Activated CD8-positive, alpha-beta memory T cell treated with anti-CD3 and anti-CD28 coated beads, Interleukin-2, amount 50 U/mL, for 24 hours (primary cell): ENCODE measurements at regions not wholly inside any gene's neighbourhood (a gene's known extent, or its start where the extent isn't known, plus 50 kb on each side); places are given as distances from the start of the nearest gene placed in this dataset.

ENCODE experiments used
- DNase-seq: peaks from one replicate; pipeline ENCODE4 v3.0.0-alpha.2; 2020; ENCODE audit errors: extremely low read depth

DNA sequence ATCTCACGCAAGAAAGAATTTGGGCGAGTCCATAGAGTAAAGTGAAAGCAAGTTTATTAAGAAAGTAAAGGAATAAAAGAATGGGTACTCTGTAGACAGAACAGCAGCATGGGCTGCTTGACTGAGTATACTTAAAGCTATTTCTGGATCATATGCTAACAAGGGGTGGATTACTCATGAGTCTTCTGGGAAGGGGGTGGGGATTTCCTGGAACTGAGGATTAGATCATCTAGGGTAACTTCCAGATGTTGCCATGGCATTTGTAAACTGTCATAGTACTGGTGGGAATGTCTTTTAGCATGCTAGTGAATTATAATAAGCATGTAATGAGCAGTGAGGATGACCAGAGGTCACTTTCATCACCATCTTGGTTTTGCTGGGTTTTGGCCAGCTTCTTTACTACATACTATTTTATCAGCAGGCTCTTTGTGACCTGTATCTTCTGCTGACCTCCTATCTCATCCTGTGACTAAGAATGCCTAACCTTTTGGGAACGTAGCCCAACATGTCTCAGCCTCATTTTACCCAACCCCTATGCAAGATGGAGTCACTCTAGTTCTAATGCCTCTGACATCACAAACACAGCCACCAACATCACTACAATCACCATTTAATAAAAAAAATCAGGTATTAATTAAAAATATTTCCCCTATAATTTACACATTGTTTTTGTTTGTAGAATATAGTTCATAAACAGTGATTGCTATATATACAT, 890.7 kb upstream of the EPHA6 start:
- no peak for DNase-seq

DNA sequence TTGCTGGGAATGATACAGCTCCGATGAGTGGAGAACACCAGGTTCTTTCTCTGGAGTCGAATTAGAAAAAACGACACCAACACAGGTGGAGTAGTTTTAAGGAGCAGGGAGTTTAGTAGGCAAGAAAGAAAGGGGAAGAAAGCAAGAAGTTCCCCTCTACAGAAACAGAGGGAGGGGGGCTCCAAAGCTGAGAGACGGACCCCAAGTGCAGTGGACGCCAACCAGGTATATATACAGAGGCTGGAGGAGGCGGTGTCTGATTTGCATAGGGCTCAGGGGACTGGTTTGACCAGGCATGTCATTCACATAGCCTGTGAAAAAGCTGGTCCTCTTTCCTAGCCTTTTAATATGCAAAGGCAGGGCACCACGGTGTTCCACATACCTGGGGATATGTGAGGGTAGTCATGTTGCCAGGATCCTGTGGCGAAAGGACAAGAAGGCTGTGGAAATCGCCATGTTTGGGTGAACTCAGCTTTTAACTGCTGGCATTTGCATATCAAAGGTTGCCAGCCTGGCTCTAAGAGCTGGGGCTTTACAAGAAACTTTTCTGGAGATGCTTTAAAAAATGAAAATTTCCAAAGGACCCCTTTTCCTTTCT, 887.4 kb upstream of the EPHA6 start:
- DNase-seq = no peak

DNA sequence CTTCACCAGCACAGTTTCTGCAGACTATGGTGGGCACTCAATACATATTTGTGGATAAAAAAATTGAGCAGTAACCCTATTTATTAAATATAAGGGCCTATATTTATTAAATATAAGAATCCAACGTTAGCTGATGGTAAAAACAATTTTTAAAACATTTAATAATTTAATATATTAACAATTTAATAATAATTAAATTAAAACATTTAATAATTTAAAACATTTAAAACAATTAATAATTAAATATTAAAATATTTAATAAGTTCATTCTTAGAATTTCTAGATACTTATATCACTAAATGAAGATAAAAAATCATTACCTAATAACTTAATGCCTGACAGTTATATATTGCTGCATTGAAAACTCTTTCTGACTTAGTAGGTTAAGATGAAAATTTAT, 880.2 kb upstream of the EPHA6 start:
- DNase-seq = no peak

DNA sequence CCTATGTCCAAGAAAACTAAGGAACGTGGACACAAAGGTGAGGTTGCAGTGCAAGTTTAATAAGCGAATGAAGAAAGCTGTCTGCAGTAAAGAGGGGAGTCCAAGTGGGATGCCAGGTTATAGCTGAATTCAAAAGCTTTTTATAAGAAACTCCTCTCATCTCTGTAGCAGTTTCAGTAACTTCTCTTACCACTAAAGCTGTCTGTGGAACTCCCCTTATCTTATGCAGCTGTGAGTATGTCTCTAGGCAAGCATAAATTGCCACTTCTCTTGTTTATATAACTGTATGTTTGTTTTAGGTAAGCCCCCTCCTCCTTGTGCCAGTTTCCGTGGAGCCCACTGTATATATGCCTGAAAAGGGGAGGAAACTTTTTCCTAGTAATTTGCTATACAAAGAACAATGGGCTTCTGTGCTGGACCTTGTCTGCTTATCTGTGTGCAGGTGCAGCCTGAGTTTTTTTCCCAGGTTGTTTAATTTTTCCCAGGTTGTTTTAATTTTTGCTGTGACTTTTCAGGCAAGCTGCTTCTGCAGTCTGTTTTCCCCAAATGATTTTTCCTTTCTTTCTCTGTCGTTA, 875.1 kb upstream of the EPHA6 start:
- no peak for DNase-seq

DNA sequence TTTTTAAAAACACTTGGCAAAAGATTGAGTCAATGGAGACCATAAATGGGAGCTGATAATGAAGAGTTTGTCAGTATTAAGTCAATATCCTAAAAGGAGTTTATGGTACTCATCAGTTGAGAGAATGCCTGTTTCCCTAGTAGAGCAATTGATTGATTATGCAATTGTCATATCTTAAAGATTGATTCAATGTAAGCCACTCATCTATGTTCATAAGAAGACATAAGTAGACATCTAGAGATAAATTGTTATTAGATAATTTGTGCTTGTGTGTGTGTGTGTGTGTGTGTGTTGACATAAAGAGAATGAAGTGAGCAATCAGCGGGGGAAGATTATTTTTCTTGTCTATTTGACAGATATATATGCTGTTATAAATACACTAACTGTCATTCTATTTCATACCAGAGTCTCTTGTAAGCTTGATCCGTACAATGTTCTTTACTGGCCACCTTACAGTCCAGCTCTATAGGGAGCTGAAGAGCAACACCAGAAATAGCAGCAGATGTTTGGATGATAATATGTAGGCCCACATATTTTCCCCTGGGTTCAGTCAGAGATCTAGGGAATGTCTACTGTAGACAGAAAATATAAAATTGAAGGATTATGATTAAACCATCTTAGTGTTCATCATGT, 848.6 kb upstream of the EPHA6 start:
- no peak for DNase-seq

DNA sequence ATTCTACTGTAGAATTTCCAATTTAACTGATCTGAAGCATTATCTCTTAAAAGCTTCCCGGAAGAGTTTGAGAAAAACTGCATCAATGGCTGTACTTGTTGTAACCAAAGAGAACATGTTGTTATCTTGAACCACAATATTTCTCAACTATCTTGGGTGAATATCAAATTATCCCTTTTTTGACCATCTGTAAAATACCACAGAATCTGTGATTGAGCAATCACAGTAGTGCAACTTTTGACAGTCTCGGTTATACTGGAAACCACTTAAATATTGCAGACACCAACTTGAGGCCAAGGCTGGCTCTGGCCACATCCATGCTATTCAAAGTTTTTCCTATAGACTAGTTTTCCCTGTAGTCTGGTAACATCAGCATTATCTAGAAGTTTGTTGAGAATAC, 842.8 kb upstream of the EPHA6 start:
- no peak for DNase-seq

DNA sequence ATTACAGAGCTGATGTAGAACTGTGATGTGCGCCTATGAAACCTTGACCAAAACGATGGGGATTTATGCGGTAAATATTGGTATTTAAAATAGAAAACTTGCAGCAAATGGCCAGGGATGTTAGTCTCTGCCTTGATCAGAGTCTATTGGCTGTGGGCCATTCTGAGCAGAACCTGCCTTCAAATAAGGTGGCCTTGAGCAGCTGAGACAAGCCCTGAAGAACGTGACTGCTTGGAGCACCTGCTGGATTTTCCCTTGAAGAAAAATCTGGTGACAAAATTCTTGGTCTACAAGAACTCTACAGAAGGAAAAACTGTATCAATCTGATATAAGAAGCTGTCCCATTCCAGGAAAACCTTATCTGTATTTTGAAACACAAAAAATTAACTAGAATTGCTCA, 820.1 kb upstream of the EPHA6 start:
- DNase-seq = no peak

DNA sequence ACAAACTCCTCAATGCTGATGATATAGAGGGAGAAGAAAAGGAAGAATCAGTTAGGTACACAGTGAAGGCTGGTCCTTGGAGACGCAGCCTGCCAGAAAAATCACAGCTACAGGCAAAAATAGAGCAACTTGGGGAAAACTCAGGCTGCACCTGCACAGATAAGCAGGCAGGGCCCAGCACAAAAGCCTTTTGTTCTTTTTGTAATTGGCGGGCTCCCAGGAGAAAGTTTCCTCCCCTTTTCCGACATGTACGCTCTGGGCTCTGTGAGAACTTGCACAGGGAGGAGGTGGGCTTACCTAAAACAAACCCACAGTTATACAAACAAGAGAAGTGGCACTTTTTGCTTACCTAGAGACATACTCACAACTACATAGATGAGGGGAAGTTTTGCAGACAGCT, 813.4 kb upstream of the EPHA6 start:
- DNase-seq = no peak

DNA sequence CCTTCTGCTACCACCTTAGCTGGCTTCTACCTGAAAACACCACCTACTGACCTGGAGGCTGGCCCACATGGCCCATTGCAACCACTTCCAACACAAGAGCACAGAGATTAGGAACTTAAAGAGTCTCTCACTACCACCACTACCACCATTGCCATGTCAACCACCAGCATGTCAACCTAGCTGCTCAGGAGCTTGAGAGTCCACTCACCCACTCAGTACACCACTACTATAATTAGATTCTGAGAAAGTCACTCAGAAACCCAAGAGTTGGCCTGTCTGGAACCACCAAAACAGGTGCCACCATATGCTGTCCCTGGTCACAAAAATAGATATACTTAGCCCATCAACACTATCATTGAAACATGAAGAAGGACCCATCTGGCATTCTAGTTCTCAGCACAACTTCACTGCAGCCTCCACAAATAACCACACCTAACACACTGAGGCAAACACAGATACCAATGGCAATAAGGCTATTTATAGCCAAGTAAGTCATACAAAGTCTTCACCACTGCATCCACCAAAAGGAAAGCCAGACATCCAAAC, 806.7 kb upstream of the EPHA6 start:
- no peak for DNase-seq

DNA sequence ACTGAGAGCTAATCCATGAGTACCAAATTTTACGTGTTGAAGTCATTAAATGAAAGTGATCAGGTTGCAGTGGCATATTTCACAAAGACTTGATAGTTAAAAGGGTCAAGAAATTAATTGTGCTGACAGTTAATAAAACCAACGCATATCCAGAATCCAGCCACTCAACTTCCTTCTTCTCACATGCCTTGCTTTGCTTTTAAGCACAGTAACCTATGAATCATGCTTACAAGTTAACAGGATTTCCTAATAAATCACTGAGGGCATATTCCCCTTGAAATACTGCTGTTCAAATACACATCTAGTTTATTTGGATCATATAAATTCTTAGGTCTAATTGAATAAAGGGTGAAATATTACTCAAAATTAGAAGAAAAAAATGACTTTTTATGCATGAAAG, 801.5 kb upstream of the EPHA6 start:
- no peak for DNase-seq

DNA sequence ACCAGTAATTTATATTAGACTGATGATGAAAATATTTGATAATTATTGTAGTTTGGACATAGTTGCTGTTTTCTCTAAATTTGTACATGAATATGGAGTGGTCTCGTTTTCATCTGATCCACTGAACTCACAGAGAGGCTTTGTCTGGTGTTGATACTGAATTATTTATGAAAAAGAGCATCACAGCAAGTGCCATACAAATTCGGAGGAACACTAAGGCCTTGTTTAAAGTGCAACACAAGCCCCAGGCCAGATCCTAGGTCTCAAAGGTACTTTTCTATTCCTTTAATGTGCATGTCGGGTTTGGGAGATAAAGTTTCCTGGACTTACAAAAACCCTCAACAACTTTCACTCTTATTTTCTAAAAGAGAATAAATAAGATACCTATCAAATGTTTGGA, 796.8 kb upstream of the EPHA6 start:
- no peak for DNase-seq

DNA sequence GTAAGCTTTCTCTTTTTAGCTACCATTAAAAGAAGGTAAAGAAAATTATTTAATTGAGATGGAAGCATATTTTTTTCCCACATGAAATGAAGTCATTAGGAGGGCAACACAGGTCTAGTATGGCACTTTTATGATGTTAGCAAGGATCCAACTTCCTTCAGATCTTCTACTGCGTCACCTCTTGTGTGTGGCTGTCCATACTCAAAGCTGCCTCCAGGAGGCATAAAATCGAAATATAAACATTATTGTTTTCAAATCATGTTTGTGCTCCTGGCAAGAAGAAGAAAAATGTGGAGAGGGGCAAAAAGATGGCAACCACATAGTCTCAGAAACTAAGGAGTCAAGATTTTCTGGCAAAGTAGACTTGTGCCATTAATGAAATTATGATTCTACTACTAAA, 791.7 kb upstream of the EPHA6 start:
- no peak for DNase-seq

DNA sequence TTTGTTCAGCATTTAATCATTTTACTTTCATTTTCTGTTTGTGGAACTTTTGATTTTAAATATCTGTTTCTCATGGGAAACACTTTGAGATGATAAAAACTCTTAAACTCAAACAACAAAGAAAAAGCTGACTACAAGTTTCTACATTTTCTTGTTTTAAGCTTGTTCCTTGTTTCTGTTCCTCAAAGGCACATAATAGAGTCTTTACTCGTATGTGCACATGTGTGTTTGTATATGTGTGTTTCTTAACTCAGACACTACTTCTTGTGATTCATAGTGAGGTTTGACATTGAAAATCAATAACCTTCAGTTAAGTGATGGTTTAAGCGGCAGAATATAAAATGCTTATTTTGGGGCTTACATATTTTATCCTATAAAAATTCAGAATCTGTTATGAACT, 786.7 kb upstream of the EPHA6 start:
- DNase-seq = no peak

DNA sequence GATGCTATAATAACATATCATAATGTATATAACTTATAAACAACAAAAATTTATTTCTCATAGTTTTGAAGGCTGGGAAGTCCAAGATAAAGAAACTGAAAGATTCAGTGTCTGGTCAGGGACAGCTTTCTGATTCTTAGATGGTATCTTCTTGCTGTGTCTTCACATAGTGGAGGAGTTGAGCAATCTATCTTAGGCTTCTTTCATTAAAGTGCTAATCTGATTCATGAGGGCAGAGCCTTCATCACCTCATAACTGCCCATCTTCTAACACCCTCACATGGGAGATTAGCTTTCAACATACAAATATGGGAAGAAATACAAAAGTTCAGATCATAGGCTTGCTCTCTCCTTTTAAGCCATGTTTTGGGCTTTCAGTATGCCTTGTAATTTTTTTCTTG, 774.8 kb upstream of the EPHA6 start:
- no peak for DNase-seq

DNA sequence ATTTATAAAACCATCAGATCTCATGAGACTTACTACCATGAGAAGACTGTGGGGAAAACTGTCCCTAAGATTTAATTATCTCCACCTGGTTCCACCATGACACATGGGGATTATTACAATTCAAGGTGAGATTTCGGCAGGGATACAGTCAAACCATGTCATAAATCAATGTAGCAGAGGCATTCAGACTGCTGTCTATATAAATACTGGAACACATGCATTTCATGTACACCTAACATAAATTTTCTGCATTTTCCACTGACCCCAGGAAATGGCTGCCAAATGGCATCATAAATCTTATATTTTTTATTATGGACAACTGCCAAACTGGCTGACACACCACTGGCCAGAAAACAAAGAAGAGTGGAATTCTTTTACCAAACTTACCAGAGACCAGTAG, 755.1 kb upstream of the EPHA6 start:
- DNase-seq = no peak

DNA sequence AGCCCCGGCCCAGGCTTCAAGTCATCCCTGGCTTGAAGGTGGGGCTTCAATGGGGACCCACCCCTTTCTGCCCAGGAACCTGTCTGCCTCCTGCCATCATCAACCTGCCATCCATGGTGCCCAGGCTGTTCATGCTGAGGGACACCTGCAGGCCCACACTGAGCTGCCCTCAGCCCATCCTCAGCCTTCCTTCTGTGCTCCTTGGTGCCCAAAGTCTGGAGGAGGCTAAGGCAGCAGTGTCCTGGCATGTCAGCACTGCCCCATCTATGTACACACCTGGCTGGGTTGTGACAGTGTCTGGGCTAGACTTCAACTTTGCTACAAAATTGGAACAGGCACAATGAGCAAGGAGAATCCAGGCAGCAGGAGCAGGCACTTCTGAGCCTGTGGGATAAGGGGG, 745.3 kb upstream of the EPHA6 start:
- no peak for DNase-seq

DNA sequence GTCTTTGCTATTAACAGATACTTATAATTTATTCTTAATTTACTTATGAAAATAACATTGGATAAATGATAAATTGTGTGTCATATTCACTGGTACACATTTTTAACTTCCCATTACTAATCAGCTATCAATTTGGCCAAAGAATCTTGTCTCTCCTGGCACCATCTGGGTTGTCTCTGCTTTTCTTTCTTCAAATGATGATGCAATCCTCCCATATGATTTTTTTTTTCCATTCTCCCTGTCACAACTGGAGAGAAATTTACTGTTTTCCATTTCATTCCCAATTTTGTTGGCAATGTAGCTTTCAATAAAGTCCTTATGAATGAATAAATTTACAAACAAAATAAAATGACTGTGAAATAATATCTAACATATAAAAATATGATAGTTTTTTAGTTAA, 743.7 kb upstream of the EPHA6 start:
- DNase-seq = no peak

DNA sequence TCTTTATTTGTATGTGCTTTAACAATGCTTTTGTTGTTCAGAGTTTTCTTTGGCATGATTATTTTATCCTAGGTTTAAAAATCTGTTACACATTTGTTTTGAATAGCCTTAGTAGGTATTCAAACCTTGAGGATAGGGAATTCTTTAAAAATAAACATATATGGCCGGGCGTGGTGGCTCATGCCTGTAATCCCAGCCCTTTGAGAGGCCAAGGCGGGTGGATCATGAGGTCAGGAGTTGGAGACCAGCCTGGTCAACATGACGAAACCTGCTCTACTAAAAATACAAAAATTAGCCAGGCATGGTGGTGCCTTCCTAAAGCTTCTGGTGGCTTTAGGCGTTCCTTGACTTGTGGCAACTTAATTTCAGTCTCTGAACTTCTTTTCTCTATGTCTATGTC, 743.3 kb upstream of the EPHA6 start:
- no peak for DNase-seq

DNA sequence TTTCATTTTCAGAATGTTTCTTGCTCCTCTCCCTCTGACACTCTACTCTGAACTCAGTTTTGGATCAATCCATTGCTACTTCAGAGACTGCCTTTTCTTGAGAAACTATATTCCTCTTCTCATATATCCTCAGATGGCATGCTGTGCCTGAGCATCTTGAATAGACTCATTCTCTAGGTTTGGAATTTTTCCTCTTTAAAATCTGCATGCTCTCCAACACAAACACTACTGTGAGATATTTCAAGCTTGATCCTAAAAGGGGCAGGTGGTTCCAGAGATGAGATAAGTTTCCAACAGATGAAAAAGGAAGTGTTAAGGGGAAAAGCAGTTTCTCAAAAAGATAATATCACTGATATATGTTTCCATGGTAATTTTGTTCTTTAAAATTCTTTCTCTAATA, 742.2 kb upstream of the EPHA6 start:
- no peak for DNase-seq

DNA sequence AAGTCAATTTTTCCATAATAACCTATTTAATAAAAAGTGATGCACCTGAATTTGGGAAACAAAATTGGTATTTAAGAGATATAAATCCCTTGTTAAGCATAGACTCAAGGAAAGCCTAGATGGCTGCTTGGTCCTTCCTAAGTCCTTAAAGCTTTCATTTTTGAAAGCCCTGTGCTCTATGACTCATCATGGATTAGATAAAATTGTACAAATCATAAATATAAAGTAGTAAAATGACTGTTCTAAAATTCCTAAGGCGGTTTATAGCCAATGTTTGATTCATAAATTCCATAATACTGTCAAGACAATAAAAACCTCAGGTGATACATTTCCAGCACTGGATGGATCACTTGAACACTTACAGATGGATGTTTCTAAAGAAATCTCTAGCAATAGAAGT, 730.8 kb upstream of the EPHA6 start:
- DNase-seq = no peak

DNA sequence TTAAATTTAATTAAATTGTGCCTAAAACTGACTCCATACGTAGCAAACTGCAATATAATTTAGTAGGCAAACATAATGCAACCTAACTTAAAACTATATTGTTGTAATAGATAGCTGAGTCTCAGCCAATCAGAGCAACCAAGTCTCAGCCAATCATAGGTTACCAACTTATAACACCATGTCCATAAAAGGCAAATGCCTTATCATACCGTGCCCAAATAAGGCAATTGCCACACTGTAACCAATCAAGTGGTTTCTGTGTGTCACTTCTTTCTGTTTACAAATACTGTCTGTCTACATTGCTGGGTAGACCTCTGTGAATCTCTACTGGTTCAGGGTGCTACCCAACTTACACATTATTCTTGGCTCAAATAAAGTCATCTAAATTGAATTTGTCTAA, 728.4 kb upstream of the EPHA6 start:
- no peak for DNase-seq

DNA sequence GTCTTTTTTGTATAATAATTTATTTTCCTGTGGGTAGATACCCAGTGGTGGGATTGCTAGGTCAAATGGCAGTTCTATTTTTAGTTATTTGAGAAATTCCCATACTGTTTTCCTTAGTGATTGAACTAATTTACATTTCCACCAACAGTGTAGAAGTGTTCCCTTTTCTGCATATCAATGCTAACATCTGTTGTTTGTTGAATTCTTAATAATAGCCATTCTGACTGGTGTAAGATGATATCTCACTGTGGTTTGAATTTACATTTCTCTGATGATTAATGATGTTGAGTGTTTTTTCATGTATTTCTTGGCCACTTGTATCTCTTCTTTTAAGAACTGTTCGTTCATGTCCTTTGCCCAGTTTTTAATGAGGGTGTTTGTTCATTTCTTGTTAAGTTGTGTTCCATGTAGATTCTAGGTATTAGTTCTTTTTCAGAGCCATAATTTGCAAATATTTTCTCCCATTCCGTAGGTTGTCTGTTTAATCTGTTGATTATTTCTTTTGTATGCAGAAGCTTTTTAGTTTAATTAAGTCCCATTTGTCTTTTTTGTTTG, 713.3 kb upstream of the EPHA6 start:
- DNase-seq = no peak

DNA sequence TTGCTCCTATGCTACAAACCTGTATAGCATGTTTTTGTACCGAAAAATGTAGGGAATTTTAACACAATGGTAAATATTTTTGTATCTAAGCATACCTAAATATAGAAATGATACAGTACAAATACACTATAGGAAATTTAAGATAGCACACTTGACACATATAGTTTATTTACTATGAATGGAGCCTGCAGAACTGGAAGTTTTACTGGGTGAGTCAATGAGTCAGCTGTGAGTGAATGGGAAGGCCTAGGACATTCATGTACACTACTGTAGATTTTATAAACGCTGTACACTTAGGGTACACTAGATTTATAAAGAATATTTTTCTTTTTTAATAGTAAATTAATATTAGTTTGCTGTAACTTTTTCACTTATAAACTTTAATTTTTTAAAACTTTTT, 707.7 kb upstream of the EPHA6 start:
- DNase-seq = no peak
